Keratinocyte (primary cell): ENCODE measurements at regions not wholly inside any gene's neighbourhood (a gene's known extent, or its start where the extent isn't known, plus 50 kb on each side); places are given as distances from the start of the nearest gene placed in this dataset.

Experiments
- DNase-seq: peaks from one replicate; pipeline ENCODE4 v3.0.0-alpha.2; 2011; ENCODE audit warnings: low read depth, missing footprints, low spot score
- FAIRE-seq: peaks from 2 replicates; lab custom pipeline; 2011; peaks lifted over from hg19 to GRCh38; lab: Jason Lieb, UNC
- H2AFZ ChIP-seq: 2 replicates; pipeline ENCODE4 v1.6.0; 2012; ENCODE audit warnings: low read length, control low read depth, inconsistent platforms; ENCODE audit not compliant: control insufficient read depth
- H3K27ac ChIP-seq: 2 replicates; pipeline ENCODE4 v1.5.1; 2011; ENCODE audit warnings: low read length; ENCODE audit not compliant: control insufficient read depth, insufficient read depth
- H3K27me3 ChIP-seq: 3 replicates; pipeline ENCODE4 v1.6.0; 2011; ENCODE audit warnings: low read length; ENCODE audit not compliant: control insufficient read depth, insufficient read depth; ENCODE audit errors: extremely low read depth
- H3K36me3 ChIP-seq, 2 experiments: 2 replicates in 1 of 2; 3 replicates in 1 of 2; pipeline ENCODE4 v1.5.1; 2011; ENCODE audit warnings: low read length in 2 of 2, mild to moderate bottlenecking in 1 of 2; ENCODE audit not compliant: control insufficient read depth in 2 of 2, insufficient read depth in 2 of 2; ENCODE audit errors: extremely low read depth in 1 of 2
- H3K4me1 ChIP-seq: 3 replicates; pipeline ENCODE4 v1.5.1; 2011; ENCODE audit warnings: low read length; ENCODE audit not compliant: control insufficient read depth, insufficient read depth; ENCODE audit errors: extremely low read depth
- H3K4me2 ChIP-seq: 3 replicates; pipeline ENCODE4 v1.6.0; 2011; ENCODE audit warnings: low read depth, low read length; ENCODE audit not compliant: control insufficient read depth, insufficient read depth; ENCODE audit errors: extremely low read depth
- H3K4me3 ChIP-seq, 3 experiments: fragments of 200-600 bp in 1 of 3; sonication (generic) in 1 of 3; 2 replicates in 2 of 3; 3 replicates in 1 of 3; pipeline ENCODE4 v1.5.1; 2011 to 2016; ENCODE audit warnings: low read length in 3 of 3, mild to moderate bottlenecking in 3 of 3, control low read depth in 2 of 3, inconsistent platforms in 1 of 3, low read depth in 1 of 3, mixed read lengths in 1 of 3, mixed run types in 1 of 3, moderate library complexity in 1 of 3; ENCODE audit not compliant: control insufficient read depth in 2 of 3, insufficient read depth in 2 of 3; ENCODE audit errors: extremely low read depth in 1 of 3
- H3K79me2 ChIP-seq: 2 replicates; pipeline ENCODE4 v1.6.0; 2012; ENCODE audit warnings: low read length; ENCODE audit not compliant: control insufficient read depth, insufficient read depth
- H3K9ac ChIP-seq: 3 replicates; pipeline ENCODE4 v1.6.0; 2011; ENCODE audit warnings: low read length; ENCODE audit not compliant: control insufficient read depth, insufficient read depth; ENCODE audit errors: extremely low read depth
- H3K9me1 ChIP-seq: 3 replicates; pipeline ENCODE4 v1.6.0; 2011; ENCODE audit warnings: low read length; ENCODE audit not compliant: control insufficient read depth, insufficient read depth; ENCODE audit errors: extremely low read depth
- H3K9me3 ChIP-seq: 2 replicates; pipeline ENCODE4 v1.5.1; 2012; ENCODE audit warnings: low read depth, low read length; ENCODE audit not compliant: control insufficient read depth
- H4K20me1 ChIP-seq: 3 replicates; pipeline ENCODE4 v1.6.0; 2011; ENCODE audit warnings: low read length; ENCODE audit not compliant: control insufficient read depth, insufficient read depth; ENCODE audit errors: extremely low read depth
- EZH2 ChIP-seq: IDR thresholded peaks from one replicate; pipeline ENCODE4 v1.6.1; 2012; ENCODE audit warnings: inconsistent platforms, mild to moderate bottlenecking, low read length, moderate library complexity
- dilution Hi-C: fragments of 300-500 bp; cut with MboI; formaldehyde crosslinking; loops from one replicate; pipeline ENCODE4 v1.7.0; 2020; ENCODE audit warnings: low sequenced_read_pairs; ENCODE audit not compliant: extremely low pct_ligation_motif_present
- TF ChIP-seq, protein P1 (sequence below), 3 experiments: IDR thresholded peaks in 1 of 3; conservative IDR thresholded peaks in 1 of 3; optimal IDR thresholded peaks in 1 of 3; 2 replicates in 2 of 3; 3 replicates in 1 of 3; pipeline versions ENCODE3 to v1.5.1; 2011; ENCODE audit warnings: low read length in 3 of 3, mild to moderate bottlenecking in 3 of 3, moderate library complexity in 2 of 3, control low read depth in 1 of 3, inconsistent platforms in 1 of 3; ENCODE audit not compliant: insufficient read depth in 2 of 3; ENCODE audit errors: extremely low read depth in 1 of 3

- no peaks in the 10 kb centered on the region for H3K9me1 ChIP-seq
- no peaks in the 10 kb centered on the region for H4K20me1 ChIP-seq
- H3K27me3 ChIP-seq = no peaks in the 10 kb centered on the region
- no peaks in the 10 kb centered on the region for H3K4me1 ChIP-seq
- dilution Hi-C loops = no loop called here
- no peaks in the 10 kb centered on the region for H3K36me3 ChIP-seq
- no peak overlapping the region for H2AFZ ChIP-seq
- no peak overlapping the region for H3K4me2 ChIP-seq
- TF ChIP-seq, protein P1, sequence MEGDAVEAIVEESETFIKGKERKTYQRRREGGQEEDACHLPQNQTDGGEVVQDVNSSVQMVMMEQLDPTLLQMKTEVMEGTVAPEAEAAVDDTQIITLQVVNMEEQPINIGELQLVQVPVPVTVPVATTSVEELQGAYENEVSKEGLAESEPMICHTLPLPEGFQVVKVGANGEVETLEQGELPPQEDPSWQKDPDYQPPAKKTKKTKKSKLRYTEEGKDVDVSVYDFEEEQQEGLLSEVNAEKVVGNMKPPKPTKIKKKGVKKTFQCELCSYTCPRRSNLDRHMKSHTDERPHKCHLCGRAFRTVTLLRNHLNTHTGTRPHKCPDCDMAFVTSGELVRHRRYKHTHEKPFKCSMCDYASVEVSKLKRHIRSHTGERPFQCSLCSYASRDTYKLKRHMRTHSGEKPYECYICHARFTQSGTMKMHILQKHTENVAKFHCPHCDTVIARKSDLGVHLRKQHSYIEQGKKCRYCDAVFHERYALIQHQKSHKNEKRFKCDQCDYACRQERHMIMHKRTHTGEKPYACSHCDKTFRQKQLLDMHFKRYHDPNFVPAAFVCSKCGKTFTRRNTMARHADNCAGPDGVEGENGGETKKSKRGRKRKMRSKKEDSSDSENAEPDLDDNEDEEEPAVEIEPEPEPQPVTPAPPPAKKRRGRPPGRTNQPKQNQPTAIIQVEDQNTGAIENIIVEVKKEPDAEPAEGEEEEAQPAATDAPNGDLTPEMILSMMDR (optimal IDR thresholded peaks at IDR 0.05 in 1 of 3, IDR thresholded peaks at IDR 0.05 in 1 of 3, conservative IDR thresholded peaks at IDR 0.05 in 1 of 3; ENCODE audit: extremely low read depth in 1 of 3, insufficient read depth in 2 of 3, low read length in 3 of 3) = no peak
- TF ChIP-seq EZH2 = no peak
- no peak for DNase-seq
- no peak overlapping the region for H3K4me3 ChIP-seq
- no peaks in the 10 kb centered on the region for H3K9me3 ChIP-seq
- no peak for FAIRE-seq
- no peaks in the 10 kb centered on the region for H3K79me2 ChIP-seq
- no peak overlapping the region for H3K9ac ChIP-seq
- no peak overlapping the region for H3K27ac ChIP-seq
Measured at GRCh38 chr15:98403169-98403568, 245.2 kb upstream of the IGF1R start.

- H4K20me1 ChIP-seq = no peaks in the 10 kb centered on the region
- no peak overlapping the region for H3K27ac ChIP-seq
- H3K9ac ChIP-seq = no peak overlapping the region
- no peaks in the 10 kb centered on the region for H3K4me1 ChIP-seq
- no peaks in the 10 kb centered on the region for H3K27me3 ChIP-seq
- TF ChIP-seq EZH2 = no peak
- TF ChIP-seq, protein P1 (optimal IDR thresholded peaks at IDR 0.05 in 1 of 3, IDR thresholded peaks at IDR 0.05 in 1 of 3, conservative IDR thresholded peaks at IDR 0.05 in 1 of 3; ENCODE audit: extremely low read depth in 1 of 3, insufficient read depth in 2 of 3, low read length in 3 of 3) = no peak
- no peaks in the 10 kb centered on the region for H3K9me3 ChIP-seq
- H3K79me2 ChIP-seq = no peaks in the 10 kb centered on the region
- no peak for FAIRE-seq
- no peak overlapping the region for H2AFZ ChIP-seq
- no peak overlapping the region for H3K4me2 ChIP-seq
- no peaks in the 10 kb centered on the region for H3K9me1 ChIP-seq
- H3K4me3 ChIP-seq = no peak overlapping the region
- dilution Hi-C loops = no loop called here
- H3K36me3 ChIP-seq = no peaks in the 10 kb centered on the region
- no peak for DNase-seq
Measured at GRCh38 chr15:98403569-98403968, 244.8 kb upstream of the IGF1R start.
